ENCODE measurements at regions not wholly inside any gene's neighbourhood (a gene's known extent, or its start where the extent isn't known, plus 50 kb on each side); places are given as distances from the start of the nearest gene placed in this dataset.

DNA sequence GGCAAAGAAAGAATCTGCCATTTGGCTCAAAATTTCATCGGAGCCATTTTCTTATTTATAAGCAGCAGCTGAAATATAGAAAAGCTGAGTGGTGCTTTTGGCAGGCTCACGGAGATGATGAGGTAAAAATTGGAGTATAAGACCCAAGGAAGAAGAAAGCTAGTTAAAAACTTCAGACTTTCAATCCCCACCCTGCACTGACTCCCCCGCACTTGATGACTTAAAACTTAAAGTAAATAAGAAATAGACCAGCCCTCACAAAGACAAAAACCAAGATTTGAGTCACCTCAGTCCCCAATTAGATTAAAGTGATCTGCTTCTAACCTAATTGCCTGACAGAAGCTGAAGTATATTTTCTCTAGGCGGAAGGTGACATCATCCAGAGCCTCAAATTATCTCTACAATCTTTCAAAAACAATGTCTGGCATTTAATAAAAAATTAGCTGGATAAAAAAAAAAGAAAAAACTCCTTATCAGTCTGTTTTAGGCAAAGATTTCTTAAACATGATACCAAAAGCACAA is 124.0 kb upstream of the PJA2 start:
- DNase-seq (ENCODE audit: insufficient read length, low spot score), result no peak
- no peak for TF ChIP-seq POLR2A (IDR thresholded peaks at IDR 0.05; ENCODE audit: low read depth, low read length)
- FAIRE-seq, result no peak

DNA sequence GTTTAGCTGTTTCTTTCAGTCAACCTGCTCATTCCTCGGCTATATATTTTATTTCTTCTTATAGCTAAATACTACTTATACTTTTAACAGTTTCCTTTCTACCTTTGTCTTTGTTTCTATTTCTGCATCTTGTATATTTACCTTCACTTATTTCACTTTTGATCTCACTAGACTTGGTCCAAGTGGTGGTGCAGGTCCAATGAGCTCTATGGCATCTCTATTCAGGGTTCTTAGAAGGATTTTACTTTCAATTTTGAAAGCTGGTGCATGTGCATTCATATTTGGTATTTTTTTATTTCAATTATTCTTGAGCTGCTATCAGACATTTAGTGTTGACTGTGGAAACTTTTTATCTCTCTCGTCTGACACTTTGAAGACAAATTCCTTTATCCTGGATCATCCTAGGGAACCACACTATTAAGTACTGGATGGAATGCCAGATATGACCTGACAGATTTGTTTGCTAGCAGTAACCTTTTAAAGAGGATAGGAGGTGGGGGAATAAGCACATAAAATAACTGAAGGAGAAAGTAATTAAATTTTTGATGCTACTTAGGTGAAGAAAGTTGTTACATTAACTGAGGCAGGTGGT is 123.1 kb upstream of the PJA2 start:
- DNase-seq (ENCODE audit: insufficient read length, low spot score) (no peak), FAIRE-seq (no peak)
- no peak for TF ChIP-seq POLR2A (IDR thresholded peaks at IDR 0.05; ENCODE audit: low read depth, low read length)

DNA sequence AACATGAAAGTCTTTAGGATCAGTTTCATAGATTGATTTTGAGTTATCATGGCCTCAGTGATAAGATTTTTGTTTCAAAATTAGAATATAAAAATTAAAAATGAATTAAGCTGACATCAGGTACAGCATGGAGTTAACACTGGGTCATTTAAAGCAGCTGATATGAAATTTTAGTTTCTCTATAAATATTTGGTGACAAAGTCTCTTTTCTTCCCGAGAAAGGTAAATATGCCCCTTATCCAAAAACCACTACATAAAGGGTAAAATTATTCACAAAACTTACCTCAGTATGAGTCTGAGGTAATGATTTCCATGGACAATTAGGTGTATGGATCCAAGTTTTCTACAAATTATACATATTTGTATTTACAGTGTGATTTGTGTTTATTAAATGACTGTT is 121.5 kb upstream of the PJA2 start:
- FAIRE-seq, result no peak
- no peak for DNase-seq (ENCODE audit: insufficient read length, low spot score)
- no peak for TF ChIP-seq POLR2A (IDR thresholded peaks at IDR 0.05; ENCODE audit: low read depth, low read length)

DNA sequence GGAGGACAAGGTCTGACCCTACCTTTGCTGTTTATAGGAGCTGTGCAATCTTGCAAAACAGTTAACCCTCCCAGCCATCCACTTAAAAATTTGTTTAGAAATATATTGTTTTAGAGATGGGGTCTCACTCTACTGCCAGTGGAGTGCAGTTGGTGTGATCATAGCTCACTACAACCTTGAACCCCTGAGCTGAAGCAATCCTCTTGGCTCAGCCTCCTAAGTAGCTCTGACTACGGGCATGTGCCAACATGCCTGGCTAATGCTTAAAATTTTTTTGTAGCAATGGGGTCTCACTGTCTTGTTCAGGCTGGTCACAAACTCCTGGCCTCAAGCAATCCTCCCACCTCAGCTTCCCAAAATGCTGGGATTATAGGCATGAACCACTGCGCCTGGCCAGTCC is 120.2 kb upstream of the PJA2 start:
- no peak for TF ChIP-seq POLR2A (IDR thresholded peaks at IDR 0.05; ENCODE audit: low read depth, low read length)
- FAIRE-seq (no peak), DNase-seq (ENCODE audit: insufficient read length, low spot score) (no peak)

DNA sequence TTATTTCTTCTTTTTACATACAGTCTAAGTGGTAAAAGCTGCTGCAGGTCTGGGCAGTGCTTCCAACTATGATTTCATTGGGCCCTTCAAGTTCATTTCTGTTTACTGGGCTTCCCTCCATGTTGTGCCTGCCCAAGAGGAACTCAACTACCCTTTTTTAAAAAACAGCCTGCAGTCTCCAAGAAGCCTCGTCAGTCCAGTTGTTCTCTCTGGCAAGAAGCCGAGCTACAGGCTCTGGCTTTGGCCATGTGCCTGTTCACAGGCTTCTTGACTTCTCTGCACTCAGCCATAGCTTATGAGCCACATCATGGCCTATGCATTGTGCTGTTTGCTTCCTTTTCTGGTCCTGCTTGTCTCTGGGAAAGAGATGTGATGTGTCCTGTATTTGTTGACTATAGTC is 119.7 kb upstream of the PJA2 start:
- TF ChIP-seq POLR2A (IDR thresholded peaks at IDR 0.05; ENCODE audit: low read depth, low read length), result no peak
- FAIRE-seq, result no peak
- no peak for DNase-seq (ENCODE audit: insufficient read length, low spot score)

DNA sequence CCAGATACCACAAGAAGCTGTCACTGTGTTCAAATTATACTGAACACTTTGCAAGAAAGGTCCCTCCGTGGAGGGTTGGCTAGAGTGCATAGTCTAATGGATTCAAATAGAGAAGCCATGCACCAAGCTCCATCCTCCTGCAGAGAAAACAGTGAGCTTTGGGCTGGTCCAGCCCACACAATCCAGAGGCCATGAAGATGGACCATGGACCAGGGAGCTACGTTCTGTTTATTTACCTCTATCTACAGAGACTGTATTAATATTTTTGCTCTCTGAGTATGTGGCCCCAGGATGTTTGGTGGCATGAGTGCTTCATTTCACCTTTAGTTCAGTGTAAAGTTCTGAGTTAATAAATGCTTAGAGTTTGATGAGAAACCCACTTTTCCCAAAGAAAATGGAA is 114.8 kb upstream of the PJA2 start:
- FAIRE-seq, result no peak
- DNase-seq (ENCODE audit: insufficient read length, low spot score), result no peak
- no peak for TF ChIP-seq POLR2A (IDR thresholded peaks at IDR 0.05; ENCODE audit: low read depth, low read length)

DNA sequence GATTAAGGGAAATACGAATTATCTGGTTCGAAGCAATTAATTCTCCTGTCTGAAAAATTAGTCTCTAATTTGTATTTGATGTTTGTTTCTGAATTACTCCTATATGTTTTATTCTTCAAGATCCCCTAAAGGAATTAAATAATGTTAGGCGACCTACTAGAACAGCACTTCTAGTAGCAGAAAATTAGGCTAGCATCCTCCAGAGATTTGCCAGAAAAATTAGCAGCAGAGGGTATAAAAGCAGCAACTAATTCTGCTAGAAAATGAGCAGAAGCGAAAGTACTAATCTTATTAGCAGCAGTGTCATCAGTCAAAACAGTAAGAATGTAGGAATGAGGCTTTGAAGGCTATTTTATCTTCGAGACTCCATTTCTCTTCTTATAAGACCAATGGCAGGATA is 114.3 kb upstream of the PJA2 start:
- FAIRE-seq, result no peak
- no peak for TF ChIP-seq POLR2A (IDR thresholded peaks at IDR 0.05; ENCODE audit: low read depth, low read length)
- no peak for DNase-seq (ENCODE audit: insufficient read length, low spot score)

DNA sequence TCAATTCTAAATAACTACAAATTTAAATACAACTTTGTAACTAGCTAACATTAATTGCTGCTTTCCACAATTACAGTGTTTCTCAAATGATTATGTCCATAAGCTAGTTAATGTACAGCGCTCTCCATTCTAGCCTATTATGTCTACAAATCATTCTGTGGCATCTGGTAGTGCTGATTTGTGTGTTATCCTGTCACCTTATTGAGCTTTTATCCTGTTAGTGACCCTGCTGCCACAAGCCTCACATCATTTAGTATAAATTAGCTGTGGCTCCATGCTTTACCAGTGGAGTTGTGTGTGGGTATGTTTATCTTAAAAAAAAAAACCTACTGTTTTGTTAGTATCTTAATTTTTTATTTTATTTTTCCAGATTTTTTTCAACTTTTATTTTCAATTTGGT is 112.6 kb upstream of the PJA2 start:
- DNase-seq (ENCODE audit: insufficient read length, low spot score), result no peak
- no peak for FAIRE-seq
- TF ChIP-seq POLR2A (IDR thresholded peaks at IDR 0.05; ENCODE audit: low read depth, low read length), result no peak

DNA sequence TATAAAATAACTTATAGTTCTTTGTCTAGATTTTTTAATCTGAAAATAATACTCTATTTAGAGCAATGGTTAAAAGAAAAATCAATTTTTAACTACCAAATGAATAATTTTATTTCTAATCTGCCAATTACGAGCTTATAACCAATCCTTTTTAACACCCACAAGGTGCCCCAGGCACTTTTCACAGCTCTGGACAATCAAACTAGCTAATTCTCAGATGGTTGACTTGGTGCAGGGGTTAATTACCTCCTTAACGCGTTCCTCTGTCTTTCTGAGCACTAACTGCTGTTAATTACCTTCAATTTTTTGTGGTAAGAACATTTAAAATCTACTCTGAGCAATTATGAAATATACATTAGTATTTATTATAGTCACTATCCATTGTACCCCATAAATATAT is 109.6 kb upstream of the PJA2 start:
- TF ChIP-seq POLR2A (IDR thresholded peaks at IDR 0.05; ENCODE audit: low read depth, low read length), result no peak
- no peak for DNase-seq (ENCODE audit: insufficient read length, low spot score)
- no peak for FAIRE-seq

DNA sequence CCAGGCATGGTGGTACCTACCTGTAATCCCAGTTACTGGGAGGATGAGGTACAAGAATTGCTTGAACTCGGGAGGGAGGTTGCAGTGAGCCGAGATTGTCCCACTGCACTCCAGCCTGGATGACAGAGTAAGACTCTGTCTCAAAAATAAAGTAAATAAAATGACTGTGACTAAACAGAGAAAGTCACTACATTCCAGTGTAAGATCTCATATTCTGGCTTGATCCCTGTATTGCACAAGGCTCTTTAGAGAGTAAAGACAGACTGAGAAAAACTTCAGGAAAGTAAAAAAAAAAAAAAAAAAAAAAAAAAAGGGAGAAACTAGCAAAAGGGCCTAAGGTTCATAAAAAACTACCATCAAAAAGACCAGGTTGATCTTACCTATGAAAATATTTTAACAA is 106.6 kb upstream of the PJA2 start:
- no peak for TF ChIP-seq POLR2A (IDR thresholded peaks at IDR 0.05; ENCODE audit: low read depth, low read length)
- FAIRE-seq, result no peak

DNA sequence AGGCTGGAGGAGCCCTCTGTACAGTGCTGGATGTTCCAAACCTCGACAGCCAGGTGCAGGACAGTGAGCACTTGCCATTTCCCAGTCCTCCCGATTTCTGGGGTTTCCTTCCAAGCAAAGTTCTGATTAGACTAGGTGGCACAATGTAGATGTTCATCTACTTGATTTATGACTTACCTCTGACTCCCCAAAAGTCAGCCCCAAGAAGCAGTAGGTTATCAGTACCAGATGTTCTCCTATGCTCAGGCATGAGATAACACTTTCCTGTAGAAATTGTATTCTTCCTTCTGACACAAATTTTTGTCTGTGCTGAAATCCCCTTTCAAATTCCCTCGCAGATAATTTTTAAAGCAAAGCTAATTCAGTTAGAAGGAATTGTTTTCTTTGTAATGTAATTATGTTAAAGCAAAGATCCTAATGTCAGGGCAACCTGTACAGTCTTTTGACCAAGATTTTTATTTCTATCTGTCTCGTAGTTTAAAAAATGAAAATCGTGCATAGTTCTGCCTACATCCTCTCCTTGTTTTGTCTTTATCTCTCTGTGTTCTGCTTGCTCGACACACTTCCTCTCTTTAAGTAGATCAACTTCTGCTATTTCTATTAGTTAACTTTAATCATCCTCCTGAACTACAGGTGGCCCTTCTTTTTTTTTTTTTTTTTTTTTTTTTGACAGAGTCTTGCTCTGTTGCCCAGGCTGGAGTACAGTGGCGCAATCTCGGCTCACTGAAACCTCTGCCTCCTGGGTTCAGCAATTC is 102.4 kb upstream of the PJA2 start:
- DNase-seq (ENCODE audit: insufficient read length, low spot score), result no peak
- TF ChIP-seq POLR2A (IDR thresholded peaks at IDR 0.05; ENCODE audit: low read depth, low read length), result no peak
- FAIRE-seq, result no peak

More for the DNA sequence above, 106.6 kb upstream of the PJA2 start:
- DNase-seq (ENCODE audit: insufficient read length, low spot score), result no peak

DNA sequence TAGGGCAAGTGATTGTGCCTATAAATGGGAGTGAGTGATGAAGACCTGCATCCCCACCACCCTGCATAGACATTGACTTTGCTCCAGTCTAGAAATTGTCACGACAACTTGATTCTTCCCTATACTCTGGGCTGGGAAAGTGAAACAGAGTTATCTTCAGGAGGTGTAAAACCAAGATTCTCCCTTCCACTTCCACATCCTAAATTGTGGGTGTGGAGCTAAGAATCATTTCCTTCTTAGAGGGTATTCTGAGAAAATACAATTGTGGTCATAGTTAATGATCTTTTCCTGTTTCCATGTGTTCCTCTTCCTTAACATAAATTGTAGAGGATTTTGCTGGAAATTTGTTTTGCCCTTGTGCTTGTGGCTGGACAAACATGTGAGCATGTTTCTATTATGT is 96.8 kb upstream of the PJA2 start:
- DNase-seq (ENCODE audit: insufficient read length, low spot score) (no peak), FAIRE-seq (no peak)
- no peak for TF ChIP-seq POLR2A (IDR thresholded peaks at IDR 0.05; ENCODE audit: low read depth, low read length)

DNA sequence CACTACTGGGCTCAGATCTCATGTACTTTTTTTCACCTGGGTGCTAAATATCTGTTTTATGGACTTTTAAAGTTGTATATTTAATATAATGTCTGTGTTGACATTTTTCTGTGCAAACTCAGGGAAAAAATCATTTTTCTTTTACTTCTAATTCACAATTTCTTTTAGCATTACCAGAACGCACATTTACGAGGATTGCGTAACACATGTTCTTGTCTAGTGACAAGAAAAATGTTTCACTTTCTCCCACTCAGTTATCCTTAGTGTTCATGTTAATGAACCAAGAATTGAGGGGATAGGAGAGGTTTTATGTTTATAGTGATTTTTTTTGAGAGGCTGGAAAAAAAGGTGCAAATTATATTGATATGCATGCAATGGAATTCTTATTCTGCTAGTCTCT is 86.3 kb upstream of the PJA2 start:
- no peak for TF ChIP-seq POLR2A (IDR thresholded peaks at IDR 0.05; ENCODE audit: low read depth, low read length)
- FAIRE-seq, result no peak
- no peak for DNase-seq (ENCODE audit: insufficient read length, low spot score)

DNA sequence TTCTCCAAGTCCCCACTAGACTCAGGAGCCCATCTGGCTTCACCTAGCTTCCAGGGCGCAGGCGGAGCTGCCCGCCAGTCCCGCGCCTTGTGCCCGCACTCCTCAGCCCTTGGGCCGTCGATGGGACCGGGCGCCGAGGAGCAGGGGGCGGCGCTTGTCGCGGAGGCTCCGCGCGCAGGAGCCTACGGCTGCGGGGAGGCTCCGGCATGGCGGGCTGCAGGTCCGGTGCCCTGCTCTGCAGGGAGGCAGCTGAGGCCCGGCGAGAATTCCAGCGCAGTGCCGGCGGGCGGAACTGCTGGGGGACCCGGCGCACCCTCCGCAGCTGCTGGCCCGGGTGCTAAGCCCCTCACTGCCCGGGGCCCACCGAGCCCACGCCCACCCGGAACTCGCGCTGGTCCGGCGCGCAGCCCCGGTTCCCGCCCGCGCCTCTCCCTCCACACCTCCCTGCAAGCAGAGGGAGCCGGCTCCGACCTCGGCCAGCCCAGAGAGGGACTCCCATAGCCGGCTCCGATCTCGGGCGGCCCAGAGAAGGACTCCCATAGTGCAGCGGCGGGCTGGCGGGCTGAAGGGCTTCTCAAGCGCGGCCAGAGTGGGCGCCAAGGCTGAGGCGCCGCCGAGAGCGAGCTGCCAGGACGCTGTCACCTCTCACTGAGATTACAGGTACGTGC is 78.1 kb upstream of the PJA2 start:
- DNase-seq (ENCODE audit: insufficient read length, low spot score) (no peak), FAIRE-seq (no peak)
- TF ChIP-seq POLR2A (IDR thresholded peaks at IDR 0.05; ENCODE audit: low read depth, low read length), result no peak

Data from H54 (cell line).